ENCODE measurements at regions not wholly inside any gene's neighbourhood (a gene's known extent, or its start where the extent isn't known, plus 50 kb on each side); places are given as distances from the start of the nearest gene placed in this dataset.

GRCh38 chr16:85187447-85187846 lies 75.2 kb upstream of the CIBAR2 start:
- no peak for TF ChIP-seq SP2 (CRISPR knock-in tag; IDR thresholded peaks at IDR 0.05)
- TF ChIP-seq ZNF138 (CRISPR knock-in tag; IDR thresholded peaks at IDR 0.05; ENCODE audit: low read depth): no peak
- no peak for TF ChIP-seq MAFK (conservative IDR thresholded peaks at IDR 0.05 in 1 of 2, IDR thresholded peaks at IDR 0.05 in 1 of 2; ENCODE audit: low read length in 2 of 2)
- no peak for TF ChIP-seq ZNF383 (CRISPR knock-in tag; IDR thresholded peaks at IDR 0.05; ENCODE audit: borderline replicate concordance)
- TF ChIP-seq KDM5B (CRISPR knock-in tag; IDR thresholded peaks at IDR 0.05; ENCODE audit: borderline replicate concordance): no peak
- TF ChIP-seq KDM3A (CRISPR knock-in tag; IDR thresholded peaks at IDR 0.05; ENCODE audit: low read depth): no peak
- no peak for TF ChIP-seq SIN3A (IDR thresholded peaks at IDR 0.05; ENCODE audit: borderline replicate concordance, low read depth, low read length)
- no peak for TF ChIP-seq ETS1 (CRISPR knock-in tag; IDR thresholded peaks at IDR 0.05)
- no peak for TF ChIP-seq BCL6 (CRISPR knock-in tag; IDR thresholded peaks at IDR 0.05)
- no peak for TF ChIP-seq ZBTB37 (CRISPR knock-in tag; IDR thresholded peaks at IDR 0.05)
- TF ChIP-seq FOXP1 (IDR thresholded peaks at IDR 0.05): no peak
- no peak for TF ChIP-seq FOXP1 (CRISPR knock-in tag; IDR thresholded peaks at IDR 0.05)
- no peak for TF ChIP-seq PAX8 (CRISPR knock-in tag; IDR thresholded peaks at IDR 0.05; ENCODE audit: borderline replicate concordance)
- TF ChIP-seq MXD4 (CRISPR knock-in tag; IDR thresholded peaks at IDR 0.05): no peak
- TF ChIP-seq DBP (CRISPR knock-in tag; IDR thresholded peaks at IDR 0.05; ENCODE audit: not compliant biosample characterization): no peak
